ENCODE measurements at regions not wholly inside any gene's neighbourhood (a gene's known extent, or its start where the extent isn't known, plus 50 kb on each side); places are given as distances from the start of the nearest gene placed in this dataset.

DNA sequence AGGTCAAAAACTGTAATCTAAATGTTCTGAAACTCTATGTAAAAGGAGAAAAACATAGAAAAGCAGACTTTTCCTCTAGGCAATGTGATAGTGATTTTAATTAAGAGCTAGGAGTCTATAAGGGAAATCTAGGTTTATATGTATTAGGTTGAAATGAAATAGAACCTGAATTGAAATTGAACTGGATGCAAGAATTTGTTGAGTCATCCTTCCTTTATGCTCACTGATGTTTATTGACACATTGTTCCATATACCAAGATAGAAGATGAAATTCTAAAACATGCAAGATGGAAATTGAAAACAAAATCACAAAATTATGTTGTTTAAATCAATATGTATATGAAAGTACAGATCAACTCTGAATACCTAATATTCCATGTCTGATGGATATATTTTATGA lies 170.4 kb upstream of the FLRT2 start:
- BruUV-seq (replicated peaks) = no TSS peak
- ATAC-seq (no peak), DNase-seq (ENCODE audit: low read depth, low spot score) (no peak)
- no peaks in the 10 kb centered on the region for H3K36me3 ChIP-seq (ENCODE audit: control insufficient read depth, insufficient read depth, low read length)
- intact Hi-C loops (cut with micrococcal nuclease; ENCODE audit: unreplicated experiment) (no loop called here), in situ Hi-C loops (cut with HindIII; ENCODE audit: low pct_unique_long_range_greater_than_20kb, low sequenced_read_pairs) (no loop called here)
- ChIA-PET POLR2A (no interaction called here), CTCF (no interaction called here)
- no peak overlapping the region for H3K27ac ChIP-seq (ENCODE audit: low read length)
- no peaks in the 10 kb centered on the region for H3K4me1 ChIP-seq (ENCODE audit: control insufficient read depth, insufficient read depth, low read length)
- no peak overlapping the region for H3K4me3 ChIP-seq (ENCODE audit: low read depth in 2 of 2, low read length in 2 of 2)
- no peaks in the 10 kb centered on the region for H3K9me3 ChIP-seq (ENCODE audit: control insufficient read depth, insufficient read depth, low read depth, low read length)
- H3K27me3 ChIP-seq (ENCODE audit: control insufficient read depth, insufficient read depth, low read length) = no peaks in the 10 kb centered on the region
- TF ChIP-seq SIN3A (IDR thresholded peaks at IDR 0.05; ENCODE audit: borderline replicate concordance, insufficient read depth, low read depth, low read length) (no peak), TCF7L2 (IDR thresholded peaks at IDR 0.05; ENCODE audit: low read depth, low read length) (no peak), POLR2AphosphoS5 (IDR thresholded peaks at IDR 0.05; ENCODE audit: low read depth, low read length) (no peak), CTCF (IDR thresholded peaks at IDR 0.05) (no peak)
- TF ChIP-seq, protein P1, sequence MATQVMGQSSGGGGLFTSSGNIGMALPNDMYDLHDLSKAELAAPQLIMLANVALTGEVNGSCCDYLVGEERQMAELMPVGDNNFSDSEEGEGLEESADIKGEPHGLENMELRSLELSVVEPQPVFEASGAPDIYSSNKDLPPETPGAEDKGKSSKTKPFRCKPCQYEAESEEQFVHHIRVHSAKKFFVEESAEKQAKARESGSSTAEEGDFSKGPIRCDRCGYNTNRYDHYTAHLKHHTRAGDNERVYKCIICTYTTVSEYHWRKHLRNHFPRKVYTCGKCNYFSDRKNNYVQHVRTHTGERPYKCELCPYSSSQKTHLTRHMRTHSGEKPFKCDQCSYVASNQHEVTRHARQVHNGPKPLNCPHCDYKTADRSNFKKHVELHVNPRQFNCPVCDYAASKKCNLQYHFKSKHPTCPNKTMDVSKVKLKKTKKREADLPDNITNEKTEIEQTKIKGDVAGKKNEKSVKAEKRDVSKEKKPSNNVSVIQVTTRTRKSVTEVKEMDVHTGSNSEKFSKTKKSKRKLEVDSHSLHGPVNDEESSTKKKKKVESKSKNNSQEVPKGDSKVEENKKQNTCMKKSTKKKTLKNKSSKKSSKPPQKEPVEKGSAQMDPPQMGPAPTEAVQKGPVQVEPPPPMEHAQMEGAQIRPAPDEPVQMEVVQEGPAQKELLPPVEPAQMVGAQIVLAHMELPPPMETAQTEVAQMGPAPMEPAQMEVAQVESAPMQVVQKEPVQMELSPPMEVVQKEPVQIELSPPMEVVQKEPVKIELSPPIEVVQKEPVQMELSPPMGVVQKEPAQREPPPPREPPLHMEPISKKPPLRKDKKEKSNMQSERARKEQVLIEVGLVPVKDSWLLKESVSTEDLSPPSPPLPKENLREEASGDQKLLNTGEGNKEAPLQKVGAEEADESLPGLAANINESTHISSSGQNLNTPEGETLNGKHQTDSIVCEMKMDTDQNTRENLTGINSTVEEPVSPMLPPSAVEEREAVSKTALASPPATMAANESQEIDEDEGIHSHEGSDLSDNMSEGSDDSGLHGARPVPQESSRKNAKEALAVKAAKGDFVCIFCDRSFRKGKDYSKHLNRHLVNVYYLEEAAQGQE (IDR thresholded peaks at IDR 0.05; ENCODE audit: insufficient read depth in 1 of 2, low read depth in 2 of 2, low read length in 1 of 2) = no peak

- no TSS peak for BruUV-seq (replicated peaks)
Observed at GRCh38 chr14:85363358-85363757, 166.6 kb upstream of the FLRT2 start.

More at GRCh38 chr14:85363358-85363757, 166.6 kb upstream of the FLRT2 start:
- ATAC-seq (no peak), DNase-seq (ENCODE audit: low read depth, low spot score) (no peak)
- no peaks in the 10 kb centered on the region for H3K36me3 ChIP-seq (ENCODE audit: control insufficient read depth, insufficient read depth, low read length)
- TF ChIP-seq POLR2AphosphoS5 (IDR thresholded peaks at IDR 0.05; ENCODE audit: low read depth, low read length) (no peak), TCF7L2 (IDR thresholded peaks at IDR 0.05; ENCODE audit: low read depth, low read length) (no peak)
- TF ChIP-seq, protein P1 (IDR thresholded peaks at IDR 0.05; ENCODE audit: insufficient read depth in 1 of 2, low read depth in 2 of 2, low read length in 1 of 2) = no peak
- H3K27ac ChIP-seq (ENCODE audit: low read length) = no peak overlapping the region
- ChIA-PET CTCF (no interaction called here), POLR2A (no interaction called here)
- no peaks in the 10 kb centered on the region for H3K4me1 ChIP-seq (ENCODE audit: control insufficient read depth, insufficient read depth, low read length)
- H3K4me3 ChIP-seq (ENCODE audit: low read depth in 2 of 2, low read length in 2 of 2) = no peak overlapping the region
- in situ Hi-C loops (cut with HindIII; ENCODE audit: low pct_unique_long_range_greater_than_20kb, low sequenced_read_pairs) = no loop called here
- intact Hi-C loops (cut with micrococcal nuclease; ENCODE audit: unreplicated experiment) = no loop called here
- H3K9me3 ChIP-seq (ENCODE audit: control insufficient read depth, insufficient read depth, low read depth, low read length) = no peaks in the 10 kb centered on the region
- no peaks in the 10 kb centered on the region for H3K27me3 ChIP-seq (ENCODE audit: control insufficient read depth, insufficient read depth, low read length)
